Natural killer cell (primary cell): ENCODE measurements at regions not wholly inside any gene's neighbourhood (a gene's known extent, or its start where the extent isn't known, plus 50 kb on each side); places are given as distances from the start of the nearest gene placed in this dataset.

Experiments used
- ATAC-seq, 3 donors: fragments of 150-1000 bp in 2 of 3; fragments of 200-7000 bp in 1 of 3; cut with Tn5 transposase; 1 replicate in 1 of 3; 2 replicates in 2 of 3; pipeline ENCODE4 v1.10.0; 2021; ENCODE audit warnings: mild to moderate bottlenecking in 2 of 3, moderate library complexity in 2 of 3
- DNase-seq, 2 donors: peaks; one replicate each; pipeline versions ENCODE4 v3.0.0 to v3.0.0-alpha.2; 2013 to 2021; ENCODE audit warnings: mixed read lengths in 1 of 2
- H3K27ac ChIP-seq: one replicate; pipeline ENCODE4 v1.5.1; 2013; ENCODE audit warnings: mild to moderate bottlenecking, low read length
- H3K27me3 ChIP-seq: one replicate; pipeline ENCODE4 v1.6.1; 2013; ENCODE audit warnings: low read length; ENCODE audit not compliant: control insufficient read depth, insufficient read depth
- H3K36me3 ChIP-seq: one replicate; pipeline ENCODE4 v1.6.1; 2013; ENCODE audit warnings: low read length; ENCODE audit not compliant: control insufficient read depth, insufficient read depth
- H3K4me1 ChIP-seq: one replicate; pipeline ENCODE4 v1.6.1; 2013; ENCODE audit warnings: low read length; ENCODE audit not compliant: control insufficient read depth, insufficient read depth
- H3K4me3 ChIP-seq: one replicate; pipeline ENCODE4 v1.5.1; 2013; ENCODE audit warnings: low read length
- H3K9me3 ChIP-seq: one replicate; pipeline ENCODE4 v1.6.1; 2013; ENCODE audit warnings: low read length; ENCODE audit not compliant: control insufficient read depth, insufficient read depth
- H3K27ac Mint-ChIP-seq, 2 donors: one replicate each; pipeline ENCODE4 v1.8.0; 2022; ENCODE audit warnings: mild to moderate bottlenecking in 2 of 2, mixed read lengths in 2 of 2, moderate library complexity in 1 of 2
- H3K27me3 Mint-ChIP-seq, 2 donors: one replicate each; pipeline ENCODE4 v1.8.0; 2022; ENCODE audit warnings: low read depth in 2 of 2, mixed read lengths in 2 of 2
- H3K36me3 Mint-ChIP-seq: one replicate; pipeline ENCODE4 v1.8.0; 2022; ENCODE audit warnings: mixed read lengths
- H3K4me1 Mint-ChIP-seq, 2 donors: one replicate each; pipeline ENCODE4 v1.8.0; 2022; ENCODE audit warnings: mixed read lengths in 2 of 2
- H3K4me3 Mint-ChIP-seq: one replicate; pipeline ENCODE4 v1.8.0; 2022; ENCODE audit warnings: mild to moderate bottlenecking, moderate library complexity, mixed read lengths
- H3K9me3 Mint-ChIP-seq, 2 donors: one replicate each; pipeline ENCODE4 v1.8.0; 2022; ENCODE audit warnings: mixed read lengths in 2 of 2
- CTCF ChIP-seq: fragments of 200-600 bp; IDR thresholded peaks from one replicate; pipeline ENCODE4 v1.8.0; 2022; ENCODE audit warnings: antibody characterized with exemption
- WGBS: methylation state at CpG from one replicate; pipeline ENCODE4 v1.1.7; 2013; ENCODE audit warnings: missing lambda C conversion rate; ENCODE audit not compliant: insufficient coverage; 5-methylcytosine and 5-hydroxymethylcytosine counted together
- intact Hi-C: fragments of 100-400 bp; cut with micrococcal nuclease; formaldehyde crosslinking; loops from one replicate; pipeline ENCODE4 v1.14.2; 2022

GRCh38 chr15:100802421-100803170, 77.0 kb upstream of the ALDH1A3 start:
- ATAC-seq = no peak
- Histone ChIP-seq H3K36me3 (no peaks in the 10 kb centered on the region), H3K27ac (no peak overlapping the region), H3K27me3 (no peaks in the 10 kb centered on the region), H3K4me1 (no peaks in the 10 kb centered on the region), H3K4me3 (no peak overlapping the region), H3K9me3 (no peaks in the 10 kb centered on the region)
- no peak overlapping the region for H3K27ac Mint-ChIP-seq
- peaks cover 0 to 2% of the 10 kb centered on the region in 2 donors for H3K9me3 Mint-ChIP-seq
- no peak overlapping the region for H3K4me3 Mint-ChIP-seq
- no peaks in the 10 kb centered on the region for H3K4me1 Mint-ChIP-seq
- intact Hi-C loops = no loop called here
- TF ChIP-seq CTCF = no peak
- peaks cover 0 to 13% of the 10 kb centered on the region in 2 donors for H3K27me3 Mint-ChIP-seq
- 84% methylated on average over 14 of the region's 14 CpGs for WGBS
- no peak for DNase-seq
- no peaks in the 10 kb centered on the region for H3K36me3 Mint-ChIP-seq

GRCh38 chr15:100803171-100803440, 76.5 kb upstream of the ALDH1A3 start:
- H3K27ac ChIP-seq = no peak overlapping the region
- 95% methylated on average over 3 of the region's 3 CpGs for WGBS
- no peak overlapping the region for H3K4me3 Mint-ChIP-seq
- TF ChIP-seq CTCF = no peak
- H3K4me1 Mint-ChIP-seq = no peaks in the 10 kb centered on the region
- DNase-seq = no peak
- no peaks in the 10 kb centered on the region for H3K27me3 ChIP-seq
- no peak for ATAC-seq
- intact Hi-C loops = no loop called here
- H3K4me3 ChIP-seq = no peak overlapping the region
- H3K27ac Mint-ChIP-seq = no peak overlapping the region
- peaks cover 0 to 2% of the 10 kb centered on the region in 2 donors for H3K9me3 Mint-ChIP-seq
- no peaks in the 10 kb centered on the region for H3K36me3 Mint-ChIP-seq
- H3K36me3 ChIP-seq = no peaks in the 10 kb centered on the region
- no peaks in the 10 kb centered on the region for H3K9me3 ChIP-seq
- H3K27me3 Mint-ChIP-seq = peaks cover 0 to 13% of the 10 kb centered on the region in 2 donors
- no peaks in the 10 kb centered on the region for H3K4me1 ChIP-seq

GRCh38 chr15:100806157-100806556, 73.5 kb upstream of the ALDH1A3 start:
- no peaks in the 10 kb centered on the region for H3K36me3 Mint-ChIP-seq
- peaks cover 0 to 2% of the 10 kb centered on the region in 2 donors for H3K9me3 Mint-ChIP-seq
- WGBS = no CpG with 5 or more reads among the region's 1 CpG

More at GRCh38 chr15:100806157-100806556, 73.5 kb upstream of the ALDH1A3 start:
- H3K27me3 ChIP-seq = no peaks in the 10 kb centered on the region
- no peak for TF ChIP-seq CTCF
- peaks cover 0 to 5% of the 10 kb centered on the region in 2 donors for H3K27me3 Mint-ChIP-seq
- no peaks in the 10 kb centered on the region for H3K4me1 ChIP-seq
- no peaks in the 10 kb centered on the region for H3K36me3 ChIP-seq
- DNase-seq = no peak
- intact Hi-C loops = no loop called here
- H3K27ac Mint-ChIP-seq = no peak overlapping the region
- no peak overlapping the region for H3K4me3 Mint-ChIP-seq
- no peaks in the 10 kb centered on the region for H3K9me3 ChIP-seq
- H3K4me3 ChIP-seq = no peak overlapping the region
- no peak for ATAC-seq
- no peaks in the 10 kb centered on the region for H3K4me1 Mint-ChIP-seq
- H3K27ac ChIP-seq = no peak overlapping the region
